ENCODE measurements at regions not wholly inside any gene's neighbourhood (a gene's known extent, or its start where the extent isn't known, plus 50 kb on each side); places are given as distances from the start of the nearest gene placed in this dataset.

GRCh38 chr10:76644476-76644875 lies 993.1 kb downstream of the KCNMA1 start:
- TF ChIP-seq POLR2A (IDR thresholded peaks at IDR 0.05) (no peak), CTCF (IDR thresholded peaks at IDR 0.05) (no peak)

All from lower leg skin (tissue), 3 donors.